SK-N-SH treated with all-trans-retinoic acid at 6 μM for 48 hours (cell line): ENCODE measurements at regions not wholly inside any gene's neighbourhood (a gene's known extent, or its start where the extent isn't known, plus 50 kb on each side); places are given as distances from the start of the nearest gene placed in this dataset.

ENCODE experiments used
- ATAC-seq: fragments of 200-7000 bp; cut with Tn5 transposase; 3 replicates; pipeline ENCODE4 v1.9.1; 2020; ENCODE audit warnings: mild to moderate bottlenecking, moderate library complexity
- ARNTL ChIP-seq: fragments of 450-650 bp; formaldehyde crosslinking; IDR thresholded peaks from 2 replicates; pipeline ENCODE4 v1.5.0; 2020; ENCODE audit warnings: low read depth, mild to moderate bottlenecking, moderate library complexity, borderline replicate concordance
- BACH2 ChIP-seq: fragments of 250-450 bp; sonication (Bioruptor Pico); IDR thresholded peaks from 2 replicates; pipeline ENCODE4 v1.9.0; 2021; ENCODE audit warnings: mild to moderate bottlenecking, borderline replicate concordance
- CREB5 ChIP-seq: fragments of 250-450 bp; sonication (Bioruptor Pico); IDR thresholded peaks from 2 replicates; pipeline ENCODE4 v1.5.1; 2020; ENCODE audit warnings: low read depth, mild to moderate bottlenecking, moderate library complexity
- CSDC2 ChIP-seq: fragments of 250-450 bp; sonication (Bioruptor Pico); IDR thresholded peaks from 2 replicates; pipeline ENCODE4 v1.5.0; 2020; ENCODE audit warnings: mild to moderate bottlenecking, moderate library complexity
- ESRRG ChIP-seq: fragments of 250-450 bp; sonication (Bioruptor Pico); IDR thresholded peaks from 2 replicates; pipeline ENCODE4 v1.6.1; 2021; ENCODE audit warnings: mild to moderate bottlenecking
- GLIS3 ChIP-seq: fragments of 250-450 bp; sonication (Bioruptor Pico); IDR thresholded peaks from 2 replicates; pipeline ENCODE4 v1.5.0; 2020; ENCODE audit warnings: mild to moderate bottlenecking, moderate library complexity
- ISL1 ChIP-seq: fragments of 250-450 bp; sonication (Bioruptor Pico); IDR thresholded peaks from 2 replicates; pipeline ENCODE4 v2.1.2; 2022; ENCODE audit warnings: mild to moderate bottlenecking, moderate library complexity
- OSR1 ChIP-seq: fragments of 250-450 bp; sonication (Bioruptor Pico); IDR thresholded peaks from 2 replicates; pipeline ENCODE4 v1.8.0; 2022; ENCODE audit warnings: moderate library complexity, mild to moderate bottlenecking, inconsistent platforms
- POU6F1 ChIP-seq: fragments of 250-450 bp; sonication (Bioruptor Pico); IDR thresholded peaks from 2 replicates; pipeline ENCODE4 v1.8.0; 2021; ENCODE audit warnings: low read depth, mild to moderate bottlenecking, moderate library complexity, borderline replicate concordance
- PPARA ChIP-seq: fragments of 250-450 bp; sonication (Bioruptor Pico); IDR thresholded peaks from 2 replicates; pipeline ENCODE4 v1.5.0; 2020; ENCODE audit warnings: mild to moderate bottlenecking, borderline replicate concordance
- RARB ChIP-seq: fragments of 250-450 bp; sonication (Bioruptor Pico); IDR thresholded peaks from 2 replicates; pipeline ENCODE4 v1.8.0; 2021; ENCODE audit warnings: mild to moderate bottlenecking, moderate library complexity
- SNAI2 ChIP-seq: fragments of 250-450 bp; sonication (Bioruptor Pico); IDR thresholded peaks from 2 replicates; pipeline ENCODE4 v1.5.0; 2020; ENCODE audit warnings: mild to moderate bottlenecking, moderate library complexity
- TCF4 ChIP-seq: fragments of 250-450 bp; sonication (Bioruptor Pico); IDR thresholded peaks from 2 replicates; pipeline ENCODE4 v1.8.0; 2021; ENCODE audit warnings: mild to moderate bottlenecking, moderate library complexity, borderline replicate concordance
- TOX ChIP-seq: fragments of 250-450 bp; sonication (Bioruptor Pico); IDR thresholded peaks from 2 replicates; pipeline ENCODE4 v1.8.0; 2021; ENCODE audit warnings: mild to moderate bottlenecking, moderate library complexity, borderline replicate concordance
- TSHZ2 ChIP-seq: fragments of 250-450 bp; sonication (Bioruptor Pico); IDR thresholded peaks from 2 replicates; pipeline ENCODE4 v1.5.0; 2020; ENCODE audit warnings: mild to moderate bottlenecking, moderate library complexity
- ZC3H10 ChIP-seq: fragments of 250-450 bp; sonication (Bioruptor Pico); IDR thresholded peaks from 2 replicates; pipeline ENCODE4 v1.5.1; 2021; ENCODE audit warnings: mild to moderate bottlenecking, moderate library complexity
- ZFP30 ChIP-seq: fragments of 450-650 bp; formaldehyde crosslinking; IDR thresholded peaks from 2 replicates; pipeline ENCODE4 v1.5.0; 2022; ENCODE audit warnings: mild to moderate bottlenecking, moderate library complexity
- ZNF565 ChIP-seq: fragments of 450-650 bp; formaldehyde crosslinking; conservative IDR thresholded peaks from 2 replicates; pipeline ENCODE4 v1.5.0; 2020; ENCODE audit warnings: low read depth, mild to moderate bottlenecking, moderate library complexity
- ZNF70 ChIP-seq: fragments of 450-650 bp; formaldehyde crosslinking; IDR thresholded peaks from 2 replicates; pipeline ENCODE4 v1.5.0; 2020; ENCODE audit warnings: mild to moderate bottlenecking, moderate library complexity
- ZNF8 ChIP-seq: fragments of 450-650 bp; formaldehyde crosslinking; IDR thresholded peaks from 2 replicates; pipeline ENCODE4 v1.5.0; 2020; ENCODE audit warnings: mild to moderate bottlenecking, moderate library complexity

- TF ChIP-seq RARB (CRISPR knock-in tag) (no peak), BACH2 (CRISPR knock-in tag) (no peak), GLIS3 (no peak), CSDC2 (CRISPR knock-in tag) (no peak), POU6F1 (CRISPR knock-in tag) (no peak), ARNTL (CRISPR knock-in tag) (no peak), ISL1 (CRISPR knock-in tag) (no peak), ZNF565 (CRISPR knock-in tag) (no peak), ZFP30 (CRISPR knock-in tag) (no peak), ZC3H10 (CRISPR knock-in tag) (no peak), TOX (CRISPR knock-in tag) (no peak), TSHZ2 (CRISPR knock-in tag) (no peak)
- TF ChIP-seq, all 23 proteins: peak for 0
- ATAC-seq = no peak
Observed at GRCh38 chr16:85421338-85422195, 191.6 kb upstream of the GSE1 start.

- no peak for ATAC-seq
Observed at GRCh38 chr16:85422196-85422631, 190.9 kb upstream of the GSE1 start.

More at GRCh38 chr16:85422196-85422631, 190.9 kb upstream of the GSE1 start:
- TF ChIP-seq OSR1 (CRISPR knock-in tag) (no peak), ARNTL (CRISPR knock-in tag) (no peak), GLIS3 (no peak), CREB5 (CRISPR knock-in tag) (no peak), SNAI2 (no peak), PPARA (no peak), TSHZ2 (CRISPR knock-in tag) (no peak), ISL1 (CRISPR knock-in tag) (no peak), ZNF8 (no peak), ZC3H10 (CRISPR knock-in tag) (no peak), ZFP30 (CRISPR knock-in tag) (no peak), TOX (CRISPR knock-in tag) (no peak), RARB (CRISPR knock-in tag) (no peak), ESRRG (CRISPR knock-in tag) (no peak), ZNF70 (no peak), POU6F1 (CRISPR knock-in tag) (no peak), TCF4 (CRISPR knock-in tag) (no peak), CSDC2 (CRISPR knock-in tag) (no peak), ZNF565 (CRISPR knock-in tag) (no peak)
